Fibroblast of pulmonary artery (primary cell): ENCODE measurements at regions not wholly inside any gene's neighbourhood (a gene's known extent, or its start where the extent isn't known, plus 50 kb on each side); places are given as distances from the start of the nearest gene placed in this dataset.

Experiments used
- DNase-seq: peaks from one replicate; pipeline ENCODE4 v3.0.0-alpha.2; 2010; ENCODE audit warnings: low read depth
- H3K4me3 ChIP-seq: replicated peaks from 2 replicates; pipeline ENCODE4 v1.5.1; 2011; ENCODE audit warnings: low read depth, mild to moderate bottlenecking, control low read depth, low read length, moderate library complexity
- CTCF ChIP-seq: IDR thresholded peaks from 2 replicates; pipeline ENCODE4 v1.5.1; 2011; ENCODE audit warnings: mild to moderate bottlenecking, control low read depth, low read length, inconsistent platforms; ENCODE audit errors: missing control alignments

DNA sequence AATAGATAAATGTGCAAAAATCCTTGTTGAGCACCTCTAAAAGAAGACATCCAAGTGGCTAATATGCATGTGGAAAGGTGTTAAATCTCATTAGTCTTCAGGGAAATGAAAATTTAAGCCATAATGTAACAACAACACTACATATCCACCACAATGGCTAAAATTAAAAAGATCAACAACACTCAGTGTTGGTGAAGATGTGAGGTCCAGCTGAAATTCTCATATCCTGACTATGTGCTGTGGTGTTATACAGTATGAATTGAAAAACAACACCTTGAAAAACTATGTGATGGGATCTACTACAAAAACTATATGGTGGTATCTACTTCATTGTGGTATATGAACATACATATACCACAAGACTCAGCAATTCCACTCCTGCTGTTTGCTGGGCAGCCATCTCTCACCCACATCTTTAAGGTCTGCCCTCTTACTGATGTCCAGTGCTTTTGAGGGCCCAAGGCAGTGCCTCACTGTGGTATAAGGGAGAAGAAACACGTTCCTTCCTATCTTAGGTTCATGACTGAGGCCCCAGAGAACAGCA is 146.4 kb downstream of the CD83 start:
- DNase-seq, result no peak
- H3K4me3 ChIP-seq, result no peak overlapping the region
- TF ChIP-seq CTCF, result no peak

- DNase-seq, result no peak
- no peak overlapping the region for H3K4me3 ChIP-seq
- no peak for TF ChIP-seq CTCF
Measured at GRCh38 chr6:14265049-14266021, 147.8 kb downstream of the CD83 start.

DNA sequence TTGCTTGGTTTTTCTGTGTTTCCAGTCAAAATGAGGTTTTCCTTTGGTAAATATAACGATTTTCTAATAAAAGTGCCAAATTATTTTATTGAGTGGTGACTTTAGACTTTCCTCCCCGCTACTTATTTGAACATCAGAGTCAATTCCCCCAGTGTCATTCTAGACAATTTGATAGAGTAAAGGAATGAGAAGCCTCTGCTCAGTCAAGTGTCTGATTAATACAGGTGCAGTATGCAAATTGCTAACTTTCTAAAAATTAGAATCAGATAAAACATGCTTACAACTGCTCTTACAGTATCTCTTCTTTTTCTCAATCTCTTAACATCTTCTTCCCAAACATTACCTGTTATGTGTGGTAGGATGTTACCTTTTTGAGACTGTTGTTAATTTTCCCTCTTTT is 148.7 kb downstream of the CD83 start:
- DNase-seq, result no peak
- no peak overlapping the region for H3K4me3 ChIP-seq
- no peak for TF ChIP-seq CTCF

GRCh38 chr6:14267885-14268660 is 150.5 kb downstream of the CD83 start:
- no peak for TF ChIP-seq CTCF
- no peak for DNase-seq
- H3K4me3 ChIP-seq, result no peak overlapping the region

GRCh38 chr6:14269436-14269835 is 151.9 kb downstream of the CD83 start:
- no peak overlapping the region for H3K4me3 ChIP-seq
- no peak for DNase-seq
- no peak for TF ChIP-seq CTCF

GRCh38 chr6:14270142-14270893 is 152.7 kb downstream of the CD83 start:
- H3K4me3 ChIP-seq, result no peak overlapping the region
- no peak for DNase-seq
- TF ChIP-seq CTCF, result no peak
